SK-N-SH (cell line): ENCODE measurements at regions not wholly inside any gene's neighbourhood (a gene's known extent, or its start where the extent isn't known, plus 50 kb on each side); places are given as distances from the start of the nearest gene placed in this dataset.

Experiments used
- FOSL2 ChIP-seq: IDR thresholded peaks from 2 replicates; pipeline ENCODE4 v1.4.0; 2012; ENCODE audit warnings: low read depth, mild to moderate bottlenecking, moderate library complexity, borderline replicate concordance
- YY1 ChIP-seq: IDR thresholded peaks from 2 replicates; pipeline ENCODE4 v1.4.0; 2012; ENCODE audit warnings: low read depth, mild to moderate bottlenecking
- TF ChIP-seq, protein P1 (sequence below): fragments of 200-600 bp; sonication (generic); IDR thresholded peaks from 2 replicates; pipeline ENCODE4 v1.6.1; 2017; ENCODE audit warnings: antibody characterized with exemption, mild to moderate bottlenecking, moderate library complexity
- TF ChIP-seq, protein P2 (sequence below): IDR thresholded peaks from 2 replicates; pipeline ENCODE4 v1.6.1; 2012; ENCODE audit warnings: mild to moderate bottlenecking, low read depth, low read length, moderate library complexity

DNA sequence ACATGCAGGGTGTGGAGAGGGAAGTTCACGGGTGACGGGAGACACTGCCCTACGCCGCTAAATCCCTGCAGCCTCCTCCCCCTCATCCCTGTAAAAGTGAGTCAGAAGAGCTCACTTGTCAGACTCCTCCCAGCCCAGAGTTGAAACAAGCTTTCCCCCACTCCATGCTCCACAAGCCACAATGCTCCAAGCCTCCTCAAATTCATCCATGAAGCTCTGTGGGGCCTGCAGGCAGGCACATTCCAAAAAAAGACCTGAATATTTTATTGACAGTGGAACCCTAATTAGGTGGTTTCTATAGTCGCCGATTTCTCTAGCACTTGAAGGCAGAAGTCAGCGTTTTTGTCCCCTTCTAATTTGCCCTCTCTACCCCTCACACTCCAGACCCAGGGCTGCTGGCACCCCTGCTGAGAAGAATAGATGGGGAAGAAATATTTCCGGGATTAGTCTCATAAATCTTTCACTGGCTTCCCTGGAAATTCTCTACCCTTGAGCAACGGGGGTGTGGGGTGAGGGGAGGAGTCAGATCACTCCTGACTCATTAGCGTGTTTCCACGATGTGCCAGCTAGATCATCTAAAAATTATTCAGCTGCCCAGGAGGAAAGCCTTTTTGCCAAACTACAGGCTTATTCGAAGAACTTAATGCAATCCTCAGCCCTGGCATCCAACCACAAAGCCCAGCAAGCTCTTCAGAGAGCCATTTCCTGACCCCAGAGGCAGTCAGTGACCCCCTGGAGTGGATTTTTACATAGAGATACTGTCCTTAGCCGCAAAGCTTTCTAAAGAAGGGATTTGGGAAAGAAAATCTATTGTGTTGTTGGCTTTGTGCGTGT is 97.1 kb downstream of the ENC1 start:
- TF ChIP-seq, protein P1, sequence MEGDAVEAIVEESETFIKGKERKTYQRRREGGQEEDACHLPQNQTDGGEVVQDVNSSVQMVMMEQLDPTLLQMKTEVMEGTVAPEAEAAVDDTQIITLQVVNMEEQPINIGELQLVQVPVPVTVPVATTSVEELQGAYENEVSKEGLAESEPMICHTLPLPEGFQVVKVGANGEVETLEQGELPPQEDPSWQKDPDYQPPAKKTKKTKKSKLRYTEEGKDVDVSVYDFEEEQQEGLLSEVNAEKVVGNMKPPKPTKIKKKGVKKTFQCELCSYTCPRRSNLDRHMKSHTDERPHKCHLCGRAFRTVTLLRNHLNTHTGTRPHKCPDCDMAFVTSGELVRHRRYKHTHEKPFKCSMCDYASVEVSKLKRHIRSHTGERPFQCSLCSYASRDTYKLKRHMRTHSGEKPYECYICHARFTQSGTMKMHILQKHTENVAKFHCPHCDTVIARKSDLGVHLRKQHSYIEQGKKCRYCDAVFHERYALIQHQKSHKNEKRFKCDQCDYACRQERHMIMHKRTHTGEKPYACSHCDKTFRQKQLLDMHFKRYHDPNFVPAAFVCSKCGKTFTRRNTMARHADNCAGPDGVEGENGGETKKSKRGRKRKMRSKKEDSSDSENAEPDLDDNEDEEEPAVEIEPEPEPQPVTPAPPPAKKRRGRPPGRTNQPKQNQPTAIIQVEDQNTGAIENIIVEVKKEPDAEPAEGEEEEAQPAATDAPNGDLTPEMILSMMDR = no peak
- peak; percentile 92 for TF ChIP-seq FOSL2
- TF ChIP-seq YY1 = peak; percentile 44; the same call in 1 of the 2 replicates
- TF ChIP-seq, protein P2, sequence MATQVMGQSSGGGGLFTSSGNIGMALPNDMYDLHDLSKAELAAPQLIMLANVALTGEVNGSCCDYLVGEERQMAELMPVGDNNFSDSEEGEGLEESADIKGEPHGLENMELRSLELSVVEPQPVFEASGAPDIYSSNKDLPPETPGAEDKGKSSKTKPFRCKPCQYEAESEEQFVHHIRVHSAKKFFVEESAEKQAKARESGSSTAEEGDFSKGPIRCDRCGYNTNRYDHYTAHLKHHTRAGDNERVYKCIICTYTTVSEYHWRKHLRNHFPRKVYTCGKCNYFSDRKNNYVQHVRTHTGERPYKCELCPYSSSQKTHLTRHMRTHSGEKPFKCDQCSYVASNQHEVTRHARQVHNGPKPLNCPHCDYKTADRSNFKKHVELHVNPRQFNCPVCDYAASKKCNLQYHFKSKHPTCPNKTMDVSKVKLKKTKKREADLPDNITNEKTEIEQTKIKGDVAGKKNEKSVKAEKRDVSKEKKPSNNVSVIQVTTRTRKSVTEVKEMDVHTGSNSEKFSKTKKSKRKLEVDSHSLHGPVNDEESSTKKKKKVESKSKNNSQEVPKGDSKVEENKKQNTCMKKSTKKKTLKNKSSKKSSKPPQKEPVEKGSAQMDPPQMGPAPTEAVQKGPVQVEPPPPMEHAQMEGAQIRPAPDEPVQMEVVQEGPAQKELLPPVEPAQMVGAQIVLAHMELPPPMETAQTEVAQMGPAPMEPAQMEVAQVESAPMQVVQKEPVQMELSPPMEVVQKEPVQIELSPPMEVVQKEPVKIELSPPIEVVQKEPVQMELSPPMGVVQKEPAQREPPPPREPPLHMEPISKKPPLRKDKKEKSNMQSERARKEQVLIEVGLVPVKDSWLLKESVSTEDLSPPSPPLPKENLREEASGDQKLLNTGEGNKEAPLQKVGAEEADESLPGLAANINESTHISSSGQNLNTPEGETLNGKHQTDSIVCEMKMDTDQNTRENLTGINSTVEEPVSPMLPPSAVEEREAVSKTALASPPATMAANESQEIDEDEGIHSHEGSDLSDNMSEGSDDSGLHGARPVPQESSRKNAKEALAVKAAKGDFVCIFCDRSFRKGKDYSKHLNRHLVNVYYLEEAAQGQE = 0 out of 2 replicates have a peak, but pooled peaks have one; percentile 29
